H1 (cell line): ENCODE measurements at regions not wholly inside any gene's neighbourhood (a gene's known extent, or its start where the extent isn't known, plus 50 kb on each side); places are given as distances from the start of the nearest gene placed in this dataset.

Experiments
- CTCF ChIA-PET: fragments of 300-600 bp; sonication (Branson Sonifier 250); formaldehyde crosslinking; loops from one replicate; lab custom pipeline; 2021; ENCODE audit not compliant: partially characterized antibody; lab: Charles Lee
- POLR2A ChIA-PET: fragments of 300-600 bp; sonication (Branson Sonifier 250); formaldehyde crosslinking; loops from one replicate; lab custom pipeline; 2021; ENCODE audit warnings: inconsistent platforms; ENCODE audit not compliant: partially characterized antibody; lab: Charles Lee
- DNase-seq, 2 experiments: peaks; one replicate each; pipeline versions ENCODE4 v3.0.0 to v3.0.0-alpha.2; 2010 to 2022; ENCODE audit warnings: low spot score in 2 of 2, low read depth in 1 of 2, mixed read lengths in 1 of 2
- FAIRE-seq: peaks from 2 replicates; lab custom pipeline; 2011; peaks lifted over from hg19 to GRCh38; lab: Jason Lieb, UNC
- H2AFZ ChIP-seq: 2 replicates; pipeline ENCODE4 v1.8.1; 2012; ENCODE audit warnings: low read length, inconsistent platforms
- H2AK5ac ChIP-seq: 2 replicates; pipeline ENCODE4 v1.6.1; 2013; ENCODE audit warnings: low read depth, low read length
- H2BK120ac ChIP-seq: replicated peaks from 2 replicates; pipeline ENCODE3; 2013; ENCODE audit warnings: low read depth, low read length, inconsistent platforms
- H2BK12ac ChIP-seq: 2 replicates; pipeline ENCODE4 v1.6.1; 2013; ENCODE audit warnings: low read depth, low read length
- H2BK15ac ChIP-seq: 2 replicates; pipeline ENCODE4 v1.6.1; 2013; ENCODE audit warnings: low read length
- H2BK20ac ChIP-seq: 2 replicates; pipeline ENCODE4 v1.6.1; 2013; ENCODE audit warnings: low read length
- H2BK5ac ChIP-seq: 2 replicates; pipeline ENCODE4 v1.6.1; 2013; ENCODE audit warnings: low read depth, low read length
- H3K14ac ChIP-seq: 2 replicates; pipeline ENCODE4 v1.6.1; 2013; ENCODE audit warnings: inconsistent platforms; ENCODE audit not compliant: insufficient read length
- H3K18ac ChIP-seq: 2 replicates; pipeline ENCODE4 v1.6.1; 2013; ENCODE audit warnings: low read length; ENCODE audit errors: extremely low read depth
- H3K23ac ChIP-seq: 2 replicates; pipeline ENCODE4 v1.6.1; 2013; ENCODE audit warnings: inconsistent platforms; ENCODE audit not compliant: insufficient read length
- H3K23me2 ChIP-seq: 2 replicates; pipeline ENCODE4 v1.6.1; 2013; ENCODE audit warnings: low read depth, low read length
- H3K27ac ChIP-seq: 2 replicates; pipeline ENCODE4 v1.6.1; 2011; ENCODE audit warnings: low read depth, low read length, inconsistent platforms
- H3K27me3 ChIP-seq, 4 experiments: replicated peaks in 1 of 4; 1 replicate in 1 of 4; 2 replicates in 3 of 4; pipeline versions ENCODE4 v1.6.1 to v1.8.1; 2011 to 2013; ENCODE audit warnings: low read length in 3 of 4, mild to moderate bottlenecking in 3 of 4, inconsistent platforms in 2 of 4, mixed read lengths in 2 of 4, moderate library complexity in 1 of 4; ENCODE audit not compliant: control insufficient read depth in 3 of 4, insufficient read depth in 3 of 4; ENCODE audit errors: extremely low read depth in 1 of 4
- H3K36me3 ChIP-seq, 4 experiments: 2 replicates each; pipeline versions ENCODE4 v1.6.1 to v1.8.1; 2011 to 2013; ENCODE audit warnings: mild to moderate bottlenecking in 4 of 4, low read length in 3 of 4, moderate library complexity in 2 of 4, control low read depth in 1 of 4, inconsistent platforms in 1 of 4; ENCODE audit not compliant: insufficient read depth in 4 of 4, control insufficient read depth in 2 of 4
- H3K4ac ChIP-seq: replicated peaks from 2 replicates; pipeline ENCODE3; 2013; ENCODE audit warnings: low read length, low read depth, mixed read lengths, inconsistent platforms; ENCODE audit not compliant: insufficient read length
- H3K4me1 ChIP-seq, 4 experiments: replicated peaks in 1 of 4; 1 replicate in 1 of 4; 2 replicates in 3 of 4; pipeline versions ENCODE4 v1.6.1 to v1.8.1; 2011 to 2013; ENCODE audit warnings: low read length in 3 of 4, inconsistent platforms in 2 of 4, mixed read lengths in 1 of 4; ENCODE audit not compliant: insufficient read depth in 4 of 4, control insufficient read depth in 3 of 4
- H3K4me2 ChIP-seq, 2 experiments: 2 replicates each; pipeline versions ENCODE4 v1.6.1 to v1.8.1; 2011 to 2013; ENCODE audit warnings: low read depth in 2 of 2, low read length in 2 of 2, control low read depth in 1 of 2, inconsistent platforms in 1 of 2, mild to moderate bottlenecking in 1 of 2; ENCODE audit not compliant: insufficient read depth in 1 of 2
- H3K4me3 ChIP-seq, 4 experiments: fragments of 200-600, 300-600 bp in 1 of 4; sonication (generic), shearing (Covaris generic), sonication (Bioruptor Twin) in 1 of 4; 2 replicates each; pipeline versions ENCODE4 v1.5.1 to v1.8.1; 2011 to 2016; ENCODE audit warnings: low read length in 4 of 4, low read depth in 3 of 4, control low read depth in 2 of 4, inconsistent platforms in 2 of 4, mild to moderate bottlenecking in 2 of 4, mixed read lengths in 1 of 4, moderate library complexity in 1 of 4; ENCODE audit not compliant: insufficient read depth in 2 of 4; ENCODE audit errors: extremely low read depth in 1 of 4
- H3K56ac ChIP-seq: replicated peaks from 2 replicates; pipeline ENCODE3; 2013; ENCODE audit warnings: low read depth, mild to moderate bottlenecking, mixed read lengths, low read length, inconsistent platforms; ENCODE audit not compliant: insufficient read length
- H3K79me1 ChIP-seq: 2 replicates; pipeline ENCODE4 v1.6.1; 2013; ENCODE audit warnings: low read depth, low read length, control low read depth
- H3K79me2 ChIP-seq, 2 experiments: 2 replicates each; pipeline versions ENCODE4 v1.6.1 to v1.8.1; 2012 to 2013; ENCODE audit warnings: low read length in 2 of 2, mild to moderate bottlenecking in 2 of 2, inconsistent platforms in 1 of 2; ENCODE audit not compliant: insufficient read depth in 2 of 2, control insufficient read depth in 1 of 2
- H3K9ac ChIP-seq, 4 experiments: replicated peaks in 1 of 4; 1 replicate in 1 of 4; 2 replicates in 3 of 4; pipeline versions ENCODE4 v1.6.1 to v1.8.1; 2011 to 2013; ENCODE audit warnings: low read depth in 3 of 4, low read length in 3 of 4, control low read depth in 2 of 4, mild to moderate bottlenecking in 2 of 4, moderate library complexity in 2 of 4, inconsistent platforms in 1 of 4; ENCODE audit errors: extremely low read depth in 1 of 4
- H3K9me3 ChIP-seq, 2 experiments: 2 replicates each; pipeline versions ENCODE4 v1.6.1 to v1.8.1; 2012 to 2013; ENCODE audit warnings: mild to moderate bottlenecking in 2 of 2, moderate library complexity in 2 of 2, control low read depth in 1 of 2, inconsistent platforms in 1 of 2, low read depth in 1 of 2, low read length in 1 of 2, mixed read lengths in 1 of 2; ENCODE audit not compliant: insufficient read depth in 2 of 2
- H4K20me1 ChIP-seq, 2 experiments: replicated peaks in 1 of 2; 2 replicates each; pipeline versions ENCODE3 to v1.8.1; 2011 to 2013; ENCODE audit warnings: inconsistent platforms in 2 of 2, low read length in 2 of 2, mild to moderate bottlenecking in 1 of 2; ENCODE audit not compliant: insufficient read depth in 2 of 2, control insufficient read depth in 1 of 2
- H4K5ac ChIP-seq: 2 replicates; pipeline ENCODE4 v1.6.1; 2013; ENCODE audit warnings: low read length, low read depth, mixed read lengths, inconsistent platforms; ENCODE audit not compliant: insufficient read length
- H4K8ac ChIP-seq: 2 replicates; pipeline ENCODE4 v1.8.0; 2013; ENCODE audit warnings: mild to moderate bottlenecking, moderate library complexity, low read length, inconsistent platforms; ENCODE audit not compliant: insufficient read depth; ENCODE audit errors: extremely low read depth
- H4K91ac ChIP-seq: replicated peaks from 2 replicates; pipeline ENCODE3; 2013; ENCODE audit warnings: low read length, mixed read lengths, inconsistent platforms; ENCODE audit not compliant: insufficient read length
- SP4 ChIP-seq: IDR thresholded peaks from 2 replicates; pipeline ENCODE4 v1.6.1; 2012; ENCODE audit warnings: low read length, inconsistent platforms
- WGBS, 2 experiments: shearing (Covaris generic) in 1 of 2; methylation state at CpG; one replicate each; pipeline versions ENCODE4 v1.1.6 to v1.1.7; 2013 to 2015; ENCODE audit warnings: low lambda C conversion rate in 2 of 2, mixed read lengths in 2 of 2, inconsistent platforms in 1 of 2, low coverage in 1 of 2, missing lambda C conversion rate in 1 of 2; ENCODE audit not compliant: insufficient replicate concordance in 2 of 2, insufficient coverage in 1 of 2, insufficient read length in 1 of 2; ENCODE audit errors: extremely low coverage in 1 of 2, missing lambda C conversion rate in 1 of 2; 5-methylcytosine and 5-hydroxymethylcytosine counted together

- Histone ChIP-seq H2BK5ac (no peak overlapping the region), H3K23ac (no peak overlapping the region), H3K4me2 (no peak overlapping the region), H3K9ac (no peak overlapping the region), H3K79me2 (no peaks in the 10 kb centered on the region), H2AFZ (no peak overlapping the region), H3K4me3 (no peak overlapping the region), H3K27ac (no peak overlapping the region), H2BK120ac (no peak overlapping the region), H4K8ac (no peak overlapping the region), H3K79me1 (no peaks in the 10 kb centered on the region), H2BK12ac (no peak overlapping the region), H2BK20ac (no peak overlapping the region), H3K56ac (no peak overlapping the region), H2AK5ac (no peak overlapping the region), H4K91ac (no peak overlapping the region), H3K9me3 (peaks cover 0 to 4% of the 10 kb centered on the region in 2 experiments; a peak in 1 of 4 replicates), H3K18ac (no peak overlapping the region), H3K4me1 (no peaks in the 10 kb centered on the region), H3K14ac (no peak overlapping the region), H4K20me1 (no peaks in the 10 kb centered on the region), H3K4ac (no peak overlapping the region), H4K5ac (no peak overlapping the region), H3K23me2 (no peaks in the 10 kb centered on the region), H3K36me3 (no peaks in the 10 kb centered on the region), H2BK15ac (no peak overlapping the region), H3K27me3 (no peaks in the 10 kb centered on the region)
- ChIA-PET CTCF (interaction anchor here (0.9 to 3.2 kb wide), 14 partner anchors 10 to 1115 kb away, joined by 3 to 17 read pairs (median 4); no protein-coding TSS in a partner anchor), POLR2A (no interaction called here)
- FAIRE-seq (no peak), DNase-seq (no peak)
- 100% methylated on average over 2 of the region's 2 CpGs; no CpG with 5 or more reads in 1 of the 2 experiments for WGBS, 2 experiments
- TF ChIP-seq SP4 = no peak
Measured at GRCh38 chr9:108536836-108537601, 318.8 kb downstream of the ACTL7B start.
